ENCODE measurements at regions not wholly inside any gene's neighbourhood (a gene's known extent, or its start where the extent isn't known, plus 50 kb on each side); places are given as distances from the start of the nearest gene placed in this dataset.

DNA sequence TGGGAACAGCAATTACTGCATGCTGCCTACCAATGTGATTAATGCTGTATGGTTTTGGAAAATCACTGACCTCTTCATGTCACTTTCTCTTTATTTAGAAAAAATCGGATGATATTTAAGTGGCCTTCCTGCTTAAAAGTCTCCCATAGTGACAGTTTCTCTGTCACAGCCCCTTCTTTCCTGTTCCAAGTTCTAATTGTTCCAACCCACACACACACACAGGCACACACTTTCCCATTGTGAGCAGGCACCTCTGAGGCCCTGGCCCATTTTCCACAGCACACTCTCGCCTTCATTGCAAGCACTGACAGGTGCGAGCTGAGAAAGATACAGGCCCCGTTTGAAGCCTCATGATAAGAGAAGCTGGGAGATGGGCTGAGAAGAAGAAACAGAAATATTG, 505.9 kb downstream of the HS3ST4 start:
- POLR2A ChIA-PET: no interaction called here
- TF ChIP-seq, protein P1, sequence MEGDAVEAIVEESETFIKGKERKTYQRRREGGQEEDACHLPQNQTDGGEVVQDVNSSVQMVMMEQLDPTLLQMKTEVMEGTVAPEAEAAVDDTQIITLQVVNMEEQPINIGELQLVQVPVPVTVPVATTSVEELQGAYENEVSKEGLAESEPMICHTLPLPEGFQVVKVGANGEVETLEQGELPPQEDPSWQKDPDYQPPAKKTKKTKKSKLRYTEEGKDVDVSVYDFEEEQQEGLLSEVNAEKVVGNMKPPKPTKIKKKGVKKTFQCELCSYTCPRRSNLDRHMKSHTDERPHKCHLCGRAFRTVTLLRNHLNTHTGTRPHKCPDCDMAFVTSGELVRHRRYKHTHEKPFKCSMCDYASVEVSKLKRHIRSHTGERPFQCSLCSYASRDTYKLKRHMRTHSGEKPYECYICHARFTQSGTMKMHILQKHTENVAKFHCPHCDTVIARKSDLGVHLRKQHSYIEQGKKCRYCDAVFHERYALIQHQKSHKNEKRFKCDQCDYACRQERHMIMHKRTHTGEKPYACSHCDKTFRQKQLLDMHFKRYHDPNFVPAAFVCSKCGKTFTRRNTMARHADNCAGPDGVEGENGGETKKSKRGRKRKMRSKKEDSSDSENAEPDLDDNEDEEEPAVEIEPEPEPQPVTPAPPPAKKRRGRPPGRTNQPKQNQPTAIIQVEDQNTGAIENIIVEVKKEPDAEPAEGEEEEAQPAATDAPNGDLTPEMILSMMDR (IDR thresholded peaks at IDR 0.05): no peak
- H3K27me3 Mint-ChIP-seq: no peaks in the 10 kb centered on the region
- H3K4me1 Mint-ChIP-seq: no peaks in the 10 kb centered on the region
- intact Hi-C loops (cut with micrococcal nuclease): no loop called here
- no peak overlapping the region for H3K27ac Mint-ChIP-seq
- H3K4me3 Mint-ChIP-seq: no peak overlapping the region
- ATAC-seq (ENCODE audit: low read depth): no peak
- no peak for DNase-seq
- no peaks in the 10 kb centered on the region for H3K36me3 Mint-ChIP-seq (ENCODE audit: low read depth)
- H3K9me3 Mint-ChIP-seq: no peaks in the 10 kb centered on the region
- CTCF ChIA-PET: no interaction called here

DNA sequence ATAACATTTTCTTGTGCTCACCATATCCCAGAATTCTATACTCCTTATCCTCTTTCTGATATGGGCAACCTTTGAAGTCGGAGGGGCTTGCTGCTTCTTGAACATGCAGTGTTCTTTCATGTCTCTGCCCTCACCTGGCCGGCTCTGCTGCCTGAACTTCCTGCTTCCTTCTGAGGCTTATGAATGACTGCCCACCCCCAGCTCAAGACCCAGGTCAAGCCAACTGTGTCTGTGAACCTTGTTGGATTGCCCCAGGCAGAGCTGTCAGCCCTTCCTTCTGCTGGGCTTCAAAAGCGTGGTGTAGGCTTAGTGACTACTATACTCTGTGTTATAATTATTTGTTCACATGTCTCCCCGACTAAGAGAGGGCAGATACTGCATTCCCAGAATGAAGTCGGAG, 506.5 kb downstream of the HS3ST4 start:
- no peaks in the 10 kb centered on the region for H3K9me3 Mint-ChIP-seq
- ChIA-PET CTCF (no interaction called here), POLR2A (no interaction called here)
- H3K4me1 Mint-ChIP-seq: no peaks in the 10 kb centered on the region
- no peaks in the 10 kb centered on the region for H3K27me3 Mint-ChIP-seq
- DNase-seq: no peak
- no peak overlapping the region for H3K4me3 Mint-ChIP-seq
- no peaks in the 10 kb centered on the region for H3K36me3 Mint-ChIP-seq (ENCODE audit: low read depth)
- intact Hi-C loops (cut with micrococcal nuclease): no loop called here
- H3K27ac Mint-ChIP-seq: no peak overlapping the region
- ATAC-seq (ENCODE audit: low read depth): no peak
- TF ChIP-seq, protein P1 (IDR thresholded peaks at IDR 0.05): no peak

DNA sequence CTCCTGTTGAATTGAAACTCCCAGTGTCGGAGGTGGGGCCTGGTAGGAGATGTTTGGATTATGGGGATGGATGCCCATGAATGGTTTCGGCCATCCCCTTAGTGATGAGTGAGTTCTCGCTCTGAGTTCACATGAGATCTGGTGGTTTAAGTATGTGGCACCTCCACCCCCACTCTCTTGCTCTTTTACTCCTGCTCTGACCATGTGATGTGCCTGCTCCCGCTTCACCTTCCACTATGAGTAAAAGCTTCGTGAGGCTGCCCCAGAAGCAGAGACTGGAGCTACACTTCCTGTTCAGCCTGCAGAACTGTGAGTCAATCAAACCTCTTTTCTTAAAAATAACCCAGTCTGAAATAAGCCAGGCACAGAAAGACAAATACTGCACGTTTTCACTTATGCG, 512.4 kb downstream of the HS3ST4 start:
- POLR2A ChIA-PET: no interaction called here

DNA sequence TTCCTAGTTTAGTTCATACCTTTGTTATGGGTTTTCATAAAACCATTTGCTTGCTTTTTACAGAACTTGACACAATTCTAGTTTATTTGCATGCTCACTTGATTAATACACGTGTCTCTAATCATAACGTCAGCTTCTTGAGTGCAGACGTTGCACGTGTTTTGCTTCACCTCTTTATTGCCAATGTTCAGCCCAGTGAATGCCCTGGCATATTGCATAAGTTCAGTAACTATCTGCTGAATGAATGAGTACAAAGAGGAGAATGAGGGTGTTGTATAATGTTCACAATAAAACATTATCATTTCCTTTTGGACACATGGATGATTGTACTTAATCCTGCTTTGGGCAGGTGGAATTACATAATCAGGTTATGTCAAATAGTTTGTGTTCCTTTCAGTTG, 519.8 kb downstream of the HS3ST4 start:
- DNase-seq: no peak
- peaks cover 7% of the 10 kb centered on the region for H3K9me3 Mint-ChIP-seq
- H3K4me3 Mint-ChIP-seq: no peak overlapping the region
- TF ChIP-seq, protein P1 (IDR thresholded peaks at IDR 0.05): no peak
- H3K4me1 Mint-ChIP-seq: no peaks in the 10 kb centered on the region
- ChIA-PET CTCF (no interaction called here), POLR2A (no interaction called here)
- no peaks in the 10 kb centered on the region for H3K36me3 Mint-ChIP-seq (ENCODE audit: low read depth)
- no peak for ATAC-seq (ENCODE audit: low read depth)
- intact Hi-C loops (cut with micrococcal nuclease): no loop called here
- H3K27ac Mint-ChIP-seq: no peak overlapping the region
- no peaks in the 10 kb centered on the region for H3K27me3 Mint-ChIP-seq

More for the DNA sequence above, 512.4 kb downstream of the HS3ST4 start:
- CTCF ChIA-PET: no interaction called here
- DNase-seq (no peak), ATAC-seq (ENCODE audit: low read depth) (no peak)
- Mint-ChIP-seq H3K27ac (no peak overlapping the region), H3K36me3 (ENCODE audit: low read depth) (no peaks in the 10 kb centered on the region), H3K27me3 (no peaks in the 10 kb centered on the region), H3K9me3 (no peaks in the 10 kb centered on the region), H3K4me3 (no peak overlapping the region), H3K4me1 (no peaks in the 10 kb centered on the region)
- TF ChIP-seq, protein P1 (IDR thresholded peaks at IDR 0.05): no peak
- intact Hi-C loops (cut with micrococcal nuclease): no loop called here

DNA sequence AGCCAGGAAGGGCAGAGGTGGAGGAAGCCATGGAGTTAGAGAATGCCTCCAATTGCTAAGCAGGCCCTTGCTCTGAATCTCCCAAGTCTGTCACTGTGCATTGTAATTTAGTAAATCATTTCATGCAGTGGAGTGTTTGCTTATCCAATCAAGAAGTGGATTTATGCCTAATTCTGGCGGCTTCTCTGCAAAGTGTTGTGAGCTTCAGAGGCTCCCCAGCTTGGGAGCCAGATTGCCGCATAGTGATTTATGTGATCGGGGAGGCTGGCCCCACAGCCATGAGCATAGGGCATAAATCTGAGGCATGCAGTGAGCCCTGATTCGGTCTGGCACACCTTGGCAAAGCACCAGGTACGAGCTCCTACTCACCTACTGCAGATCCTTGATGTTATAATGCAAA, 520.8 kb downstream of the HS3ST4 start:
- POLR2A ChIA-PET: no interaction called here
- H3K9me3 Mint-ChIP-seq: peaks cover 7% of the 10 kb centered on the region
- H3K4me3 Mint-ChIP-seq: no peak overlapping the region
- ATAC-seq (ENCODE audit: low read depth): no peak
- no peak overlapping the region for H3K27ac Mint-ChIP-seq
- H3K36me3 Mint-ChIP-seq (ENCODE audit: low read depth): no peaks in the 10 kb centered on the region
- no peaks in the 10 kb centered on the region for H3K27me3 Mint-ChIP-seq
- TF ChIP-seq, protein P1 (IDR thresholded peaks at IDR 0.05): no peak
- CTCF ChIA-PET: no interaction called here
- H3K4me1 Mint-ChIP-seq: no peaks in the 10 kb centered on the region
- intact Hi-C loops (cut with micrococcal nuclease): no loop called here
- DNase-seq: no peak

All from activated B cell treated with CpG ODN at 0.5 μM for 24 hours (primary cell).